ENCODE measurements at regions not wholly inside any gene's neighbourhood (a gene's known extent, or its start where the extent isn't known, plus 50 kb on each side); places are given as distances from the start of the nearest gene placed in this dataset.

GRCh38 chr12:90260136-90260535, 551.5 kb upstream of the ATP2B1 start:
- no peak for DNase-seq (ENCODE audit: low read depth)

DNA sequence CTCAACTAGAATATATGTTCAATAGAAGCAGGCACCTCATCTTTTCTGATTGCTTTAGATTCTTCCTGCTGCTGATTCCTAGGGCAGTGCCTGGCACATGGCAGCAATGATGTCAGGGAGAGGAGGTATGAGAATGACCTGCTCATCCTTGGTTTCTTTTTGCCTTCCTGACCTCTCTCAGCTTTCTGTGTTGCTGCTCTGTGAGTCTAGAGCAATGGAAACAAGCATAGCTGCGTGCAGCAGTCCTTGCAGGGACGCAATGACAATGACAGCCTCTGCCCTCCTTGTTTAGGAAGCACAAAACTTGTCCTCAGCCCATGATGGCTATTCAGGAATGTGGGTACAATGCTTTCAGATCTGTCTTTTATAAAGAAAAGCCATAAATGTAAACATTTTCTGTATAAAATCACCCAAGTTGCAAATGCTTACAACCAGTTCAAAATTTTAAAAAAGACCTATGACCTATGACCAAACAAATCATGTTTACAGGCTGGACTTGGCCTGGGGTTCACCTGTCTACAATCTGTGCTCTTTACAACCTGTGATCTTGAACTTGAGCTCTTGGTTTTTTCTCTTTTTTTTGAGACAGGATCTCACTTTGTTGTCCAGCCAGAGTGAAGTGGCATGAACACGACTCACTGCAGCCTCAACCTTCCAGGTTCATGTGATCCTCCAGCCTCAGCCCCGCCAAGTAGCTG, 549.4 kb upstream of the ATP2B1 start:
- DNase-seq (ENCODE audit: low read depth): no peak

- DNase-seq (ENCODE audit: low read depth): no peak
These were observed 546.2 kb upstream of the ATP2B1 start for GRCh38 chr12:90254796-90255195.

- DNase-seq (ENCODE audit: low read depth): peak; percentile 89
These were observed 545.1 kb upstream of the ATP2B1 start for GRCh38 chr12:90253674-90254181.

- no peak for DNase-seq (ENCODE audit: low read depth)
These were observed 544.5 kb upstream of the ATP2B1 start for GRCh38 chr12:90253136-90253535.

DNA sequence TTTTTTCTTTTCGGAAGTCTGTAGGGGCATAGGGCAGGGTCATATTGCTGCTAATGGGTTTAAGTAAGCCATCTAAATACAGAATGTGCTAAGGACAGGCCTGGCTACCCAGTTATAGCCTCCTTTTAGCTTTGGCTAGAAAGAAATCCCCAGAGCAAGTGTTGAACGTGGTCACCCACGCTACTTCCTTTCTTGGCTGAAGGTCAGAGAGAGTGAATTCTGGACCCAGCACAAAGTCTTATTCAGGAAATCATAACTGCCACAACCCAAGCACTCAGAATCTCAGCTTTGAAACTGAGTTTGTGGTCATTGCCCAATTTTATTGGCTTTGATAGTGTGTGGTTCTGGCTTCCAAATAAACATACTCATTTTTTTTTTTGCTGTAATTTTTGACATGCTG, 542.1 kb upstream of the ATP2B1 start:
- DNase-seq (ENCODE audit: low read depth): no peak

DNA sequence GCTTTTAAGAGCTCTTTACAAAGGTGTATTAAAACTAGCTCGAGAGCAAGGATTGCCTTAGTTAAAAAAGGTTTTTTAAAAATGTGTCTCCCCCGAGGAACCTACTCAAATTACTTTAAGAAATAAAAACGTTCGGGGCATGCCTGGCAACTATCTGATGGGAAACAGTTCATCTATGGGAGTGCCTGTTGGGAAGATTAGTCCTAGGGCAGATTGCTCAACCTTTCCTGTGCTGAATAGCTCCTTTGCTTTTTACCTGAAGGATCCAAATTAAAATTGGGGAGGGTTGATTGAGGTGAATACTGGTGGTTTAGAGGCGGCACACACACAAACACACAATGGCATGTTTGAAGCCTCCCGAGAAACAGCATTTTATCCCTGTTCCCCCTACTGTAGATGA, 541.4 kb upstream of the ATP2B1 start:
- DNase-seq (ENCODE audit: low read depth): peak; percentile 47

DNA sequence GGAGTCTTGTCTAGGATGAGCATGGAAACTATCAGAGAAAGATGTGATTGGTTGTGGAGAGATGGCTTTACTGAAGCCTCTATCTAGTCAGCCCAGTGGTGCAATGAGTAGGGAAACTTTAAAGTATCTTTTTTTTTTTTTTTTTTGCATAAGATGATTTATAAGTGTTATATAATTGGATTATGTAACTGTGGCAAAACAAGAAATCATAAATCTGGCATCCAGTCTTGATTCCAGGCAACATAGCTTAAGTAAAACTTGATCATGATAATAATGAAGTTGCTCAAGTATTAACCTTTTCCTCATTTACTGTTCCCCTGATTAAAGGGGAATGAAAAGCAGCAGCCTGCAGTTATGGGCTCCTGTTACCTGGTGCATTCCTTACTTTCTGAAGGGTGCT, 538.0 kb upstream of the ATP2B1 start:
- DNase-seq (ENCODE audit: low read depth): peak; percentile 60

DNA sequence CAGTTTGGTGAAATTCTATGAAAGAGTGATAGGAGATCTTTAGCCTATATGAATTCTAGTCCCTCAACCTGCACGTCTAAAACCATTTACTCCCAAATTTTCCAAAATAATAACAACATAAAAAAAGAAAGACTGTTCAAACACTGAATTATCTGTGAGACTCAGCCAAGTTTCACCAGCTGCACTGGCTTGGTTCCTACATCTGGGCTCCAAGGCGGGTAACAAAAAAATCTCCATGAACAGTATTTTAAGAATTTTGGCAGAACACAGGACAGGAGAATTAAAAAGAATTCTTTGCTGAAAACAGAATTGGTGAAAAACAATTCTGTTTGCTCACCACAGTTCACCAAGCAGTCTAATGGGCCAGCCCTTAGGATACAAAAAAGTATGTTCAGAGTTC, 536.8 kb upstream of the ATP2B1 start:
- no peak for DNase-seq (ENCODE audit: low read depth)

- DNase-seq (ENCODE audit: low read depth): no peak
These were observed 535.6 kb upstream of the ATP2B1 start for GRCh38 chr12:90244232-90244631.

DNA sequence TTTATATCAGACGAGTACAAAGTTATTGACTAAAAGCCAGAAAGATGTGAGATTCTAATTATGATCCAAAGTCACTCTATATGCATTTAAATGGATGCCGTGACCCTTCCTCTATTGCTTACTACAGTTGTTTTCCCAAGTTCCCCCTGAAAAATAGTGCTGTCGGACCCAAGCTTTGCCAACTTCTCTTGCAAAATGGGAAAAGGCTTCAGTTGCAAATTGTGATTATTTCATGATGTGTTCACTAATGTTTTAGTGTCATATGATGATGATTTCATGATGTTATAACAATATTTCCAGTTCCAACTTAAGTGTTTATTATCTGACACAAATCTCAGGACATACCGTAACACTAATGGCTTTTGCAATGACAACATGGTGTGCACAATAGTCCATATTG, 534.6 kb upstream of the ATP2B1 start:
- DNase-seq (ENCODE audit: low read depth): no peak

GRCh38 chr12:90239732-90240260, 531.2 kb upstream of the ATP2B1 start:
- no peak for DNase-seq (ENCODE audit: low read depth)

DNA sequence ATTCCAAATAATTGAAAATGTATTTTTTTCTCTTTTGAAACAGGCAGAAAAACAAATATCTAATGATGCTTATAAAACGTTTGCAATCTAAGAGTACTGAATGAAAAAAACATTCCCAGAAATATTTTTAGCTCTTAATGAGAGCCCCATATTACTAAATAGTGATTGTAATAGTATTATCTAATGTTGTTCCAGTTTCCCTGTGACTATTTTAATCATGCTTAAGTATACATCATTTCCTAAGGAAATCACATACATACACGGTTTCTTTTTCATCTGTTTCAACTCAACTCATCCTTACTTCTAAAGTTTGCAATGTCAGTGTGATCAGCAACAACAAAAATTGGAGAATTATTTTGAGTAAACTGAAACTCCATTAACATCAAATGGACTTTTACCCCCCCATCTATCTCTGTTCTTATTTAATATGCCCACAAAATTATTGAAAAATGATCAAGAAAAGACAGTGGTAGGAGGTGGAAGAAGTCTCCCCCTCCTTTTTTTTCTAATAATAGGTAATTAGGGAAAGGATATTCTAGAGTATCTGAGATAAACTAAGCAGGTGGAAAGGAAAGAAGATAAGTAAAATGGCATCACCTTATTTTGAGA, 530.1 kb upstream of the ATP2B1 start:
- DNase-seq (ENCODE audit: low read depth): no peak

GRCh38 chr12:90237841-90238240, 529.2 kb upstream of the ATP2B1 start:
- DNase-seq (ENCODE audit: low read depth): no peak

DNA sequence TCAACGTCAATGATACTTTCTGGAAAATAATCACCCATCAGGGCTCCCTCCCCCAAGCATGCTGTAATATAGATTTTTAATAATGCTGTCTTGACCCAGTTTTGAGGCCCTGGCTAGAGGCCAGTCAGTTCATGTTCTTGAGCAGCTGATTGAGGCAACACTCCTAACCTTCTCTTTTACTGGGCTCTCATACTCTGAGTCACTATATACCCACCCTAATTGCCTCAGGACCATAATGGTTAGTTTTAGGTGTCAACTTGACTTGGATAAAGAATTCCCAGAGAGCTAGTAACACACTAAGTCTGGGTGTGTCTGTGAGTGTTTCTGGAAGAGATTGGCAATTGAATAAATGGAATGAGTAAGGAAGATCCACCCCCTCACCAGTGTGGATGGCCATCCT, 527.0 kb upstream of the ATP2B1 start:
- peak; percentile 86 for DNase-seq (ENCODE audit: low read depth)

DNA sequence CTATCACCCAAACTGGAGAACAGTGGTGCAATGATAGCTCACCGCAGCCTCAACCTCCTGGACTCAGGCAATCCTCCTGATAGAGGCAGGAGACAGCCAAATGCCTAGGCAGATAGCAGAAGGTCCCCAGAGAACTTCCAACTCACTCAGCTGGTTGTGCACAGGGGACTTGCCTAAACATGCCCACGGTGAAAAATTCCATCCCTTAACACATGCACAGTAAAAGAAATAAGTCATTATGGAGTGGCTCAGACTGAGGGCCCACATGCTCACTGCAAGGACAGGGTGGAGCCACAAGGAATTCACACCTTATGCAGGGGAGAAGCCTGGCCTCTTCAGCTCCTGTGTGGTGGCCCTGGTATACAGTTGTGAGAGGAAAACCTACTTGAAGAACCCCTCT, 525.8 kb upstream of the ATP2B1 start:
- DNase-seq (ENCODE audit: low read depth): peak; percentile 24

DNA sequence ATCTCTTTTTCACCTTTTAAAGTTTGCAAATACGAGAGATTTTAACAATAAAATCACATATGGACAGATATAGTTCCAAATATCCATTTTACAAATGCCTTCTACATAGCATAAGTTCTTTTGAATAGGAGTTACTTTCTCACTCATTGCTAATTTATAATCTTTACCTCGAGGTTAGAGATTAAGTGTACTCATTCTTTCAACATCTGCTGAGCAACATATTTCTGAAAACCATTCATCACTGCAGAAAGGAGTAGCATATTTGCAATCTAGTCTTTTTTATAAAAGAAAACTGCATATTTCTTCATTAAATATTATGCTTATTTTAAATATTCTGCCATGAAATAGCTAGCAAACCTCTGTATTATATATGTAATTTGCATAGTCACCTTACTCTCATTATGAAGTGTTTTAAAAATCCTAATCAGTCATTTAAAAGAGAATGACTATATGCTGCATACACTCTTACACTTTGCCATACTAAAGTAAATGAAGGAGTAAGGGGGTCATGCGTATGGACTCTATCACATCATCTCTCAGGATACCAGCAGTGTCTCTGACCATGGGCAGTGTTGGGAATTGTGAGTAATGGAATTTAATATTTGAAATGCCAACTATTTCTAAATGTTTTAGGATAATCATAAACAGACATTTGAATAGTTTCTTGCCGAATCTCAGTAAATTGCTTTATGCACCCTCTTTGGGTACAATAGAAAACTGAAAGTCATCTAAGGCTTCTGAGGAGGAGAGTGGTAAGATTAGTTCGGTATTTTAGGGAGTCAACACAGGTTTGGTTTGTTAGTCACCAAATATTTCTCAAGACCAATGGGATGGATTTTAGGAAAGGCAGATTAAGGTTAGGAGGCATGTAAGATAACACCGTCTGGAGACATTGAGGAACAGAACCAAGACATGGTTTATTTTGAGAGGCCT, 524.8 kb upstream of the ATP2B1 start:
- peak; percentile 95 for DNase-seq (ENCODE audit: low read depth)

- DNase-seq (ENCODE audit: low read depth): no peak
These were observed 521.0 kb upstream of the ATP2B1 start for GRCh38 chr12:90229407-90230170.

DNA sequence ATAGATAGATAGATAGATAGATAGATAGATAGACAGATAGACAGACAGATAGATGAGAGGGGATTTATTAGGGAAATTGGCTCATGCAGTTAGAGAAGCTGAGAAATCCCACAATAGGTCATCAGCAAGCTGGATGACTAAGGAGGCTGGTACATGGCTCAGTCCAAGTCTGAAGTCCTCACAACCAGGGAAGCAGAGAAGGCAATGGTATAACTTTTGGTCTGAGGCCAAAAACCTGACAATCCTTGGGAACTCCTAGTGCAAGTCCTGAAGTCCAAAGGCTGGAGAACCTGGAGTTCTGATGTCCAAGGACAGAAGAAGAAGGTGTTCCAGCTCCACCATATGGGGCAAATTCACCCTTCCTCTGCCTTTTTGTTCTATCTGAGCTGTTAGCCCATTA, 517.6 kb upstream of the ATP2B1 start:
- DNase-seq (ENCODE audit: low read depth): no peak

DNA sequence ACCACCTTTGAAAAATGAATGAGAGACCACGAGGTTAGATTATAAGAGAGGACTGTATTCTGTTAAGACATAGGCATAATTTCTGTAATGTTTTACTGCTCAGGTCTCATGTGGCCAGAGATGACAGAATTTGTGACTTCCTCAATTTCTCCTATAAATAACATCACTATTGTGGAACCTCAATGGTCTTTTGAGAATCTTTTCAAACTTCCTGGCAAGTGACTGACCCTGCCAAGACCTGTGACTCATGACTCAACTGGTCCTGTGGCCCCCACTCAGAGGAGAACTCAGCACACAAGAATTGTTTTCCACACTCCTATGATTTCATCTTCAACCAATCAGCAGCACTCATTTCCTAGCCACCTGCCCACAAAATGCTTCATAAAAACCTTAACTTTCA, 508.2 kb upstream of the ATP2B1 start:
- DNase-seq (ENCODE audit: low read depth): peak; percentile 48

DNA sequence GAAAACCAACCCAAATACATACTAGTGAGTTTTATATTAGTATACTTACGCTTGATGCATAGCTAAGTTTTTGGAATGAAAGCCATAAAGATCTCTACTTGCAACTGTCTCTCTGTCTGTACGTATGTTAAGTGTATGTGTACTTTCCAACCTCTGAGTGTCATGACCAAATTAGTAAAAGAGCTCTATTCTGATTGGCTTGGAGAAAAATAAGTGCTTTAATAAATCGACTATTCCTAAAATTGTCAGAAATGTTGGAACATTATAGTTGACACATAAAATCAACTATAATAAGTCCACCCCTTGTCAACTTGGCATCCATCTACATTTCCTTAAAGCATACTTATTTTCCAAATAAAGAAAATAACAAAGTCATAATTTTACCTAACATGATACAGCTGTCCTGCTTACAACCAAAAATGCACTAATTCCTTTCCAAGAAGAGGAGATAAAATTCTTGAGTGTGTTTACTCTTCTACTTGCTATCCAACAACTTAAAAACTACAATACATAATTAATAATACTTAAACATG, 507.4 kb upstream of the ATP2B1 start:
- DNase-seq (ENCODE audit: low read depth): no peak

Data from amniotic epithelial cell (primary cell).